ENCODE measurements at regions not wholly inside any gene's neighbourhood (a gene's known extent, or its start where the extent isn't known, plus 50 kb on each side); places are given as distances from the start of the nearest gene placed in this dataset.

- H3K27ac ChIP-seq, result no peak overlapping the region
- 81 to 94% (median 87%) methylated on average over 1 of the region's 1 CpG for WGBS, 5 donors
- no peak for TF ChIP-seq POLR2AphosphoS5 (IDR thresholded peaks at IDR 0.05)
- TF ChIP-seq EP300 (IDR thresholded peaks at IDR 0.05), result no peak
- no peak for TF ChIP-seq CTCF (IDR thresholded peaks at IDR 0.05)
- TF ChIP-seq POLR2A (IDR thresholded peaks at IDR 0.05), result no peak
- no peaks in the 10 kb centered on the region for H3K4me1 ChIP-seq
- no peak for DNase-seq
- intact Hi-C loops (cut with DNase I; ENCODE audit: low total_unique reads), result no loop called here
- no peak overlapping the region for H3K4me3 ChIP-seq
- no peaks in the 10 kb centered on the region for H3K36me3 ChIP-seq
- H3K9me3 ChIP-seq, result no peaks in the 10 kb centered on the region
- H3K27me3 ChIP-seq, result no peaks in the 10 kb centered on the region
Observed at GRCh38 chr3:76405196-76405595, 619.8 kb upstream of the ZNF717 start.

- WGBS, 5 donors, result 49 to 66% (median 60%) methylated on average over 3 of the region's 3 CpGs
- H3K4me1 ChIP-seq, result no peaks in the 10 kb centered on the region
- TF ChIP-seq EP300 (IDR thresholded peaks at IDR 0.05) (no peak), POLR2AphosphoS5 (IDR thresholded peaks at IDR 0.05) (no peak), POLR2A (IDR thresholded peaks at IDR 0.05) (no peak), CTCF (IDR thresholded peaks at IDR 0.05) (no peak)
Observed at GRCh38 chr3:76410762-76411281, 625.5 kb upstream of the ZNF717 start.

GRCh38 chr3:76415384-76415783, 624.5 kb upstream of the ROBO2 start:
- peaks cover 0 to 16% (median 6%) of the 10 kb centered on the region in 4 donors for H3K9me3 ChIP-seq
- DNase-seq, result no peak
- no peaks in the 10 kb centered on the region for H3K36me3 ChIP-seq
- no peak overlapping the region for H3K27ac ChIP-seq
- intact Hi-C loops (cut with DNase I; ENCODE audit: low total_unique reads), result no loop called here
- H3K4me1 ChIP-seq, result no peaks in the 10 kb centered on the region
- no peaks in the 10 kb centered on the region for H3K27me3 ChIP-seq
- no peak overlapping the region for H3K4me3 ChIP-seq
- TF ChIP-seq POLR2AphosphoS5 (IDR thresholded peaks at IDR 0.05) (no peak), EP300 (IDR thresholded peaks at IDR 0.05) (no peak), CTCF (IDR thresholded peaks at IDR 0.05) (no peak), POLR2A (IDR thresholded peaks at IDR 0.05) (no peak)
- 74 to 96% (median 93%) methylated on average over 2 of the region's 2 CpGs for WGBS, 5 donors

More at GRCh38 chr3:76410762-76411281, 625.5 kb upstream of the ZNF717 start:
- DNase-seq, result no peak
- no peaks in the 10 kb centered on the region for H3K27me3 ChIP-seq
- H3K4me3 ChIP-seq, result no peak overlapping the region
- no peaks in the 10 kb centered on the region for H3K36me3 ChIP-seq
- intact Hi-C loops (cut with DNase I; ENCODE audit: low total_unique reads), result no loop called here
- no peak overlapping the region for H3K27ac ChIP-seq
- peaks cover 0 to 16% (median 6%) of the 10 kb centered on the region in 4 donors for H3K9me3 ChIP-seq

- 28 to 60% (median 35%) methylated on average over 2 of the region's 2 CpGs for WGBS, 5 donors
- DNase-seq, result peak in 1 of 2 donors; percentile 8
Observed at GRCh38 chr3:76429581-76430177, 610.2 kb upstream of the ROBO2 start.

More at GRCh38 chr3:76429581-76430177, 610.2 kb upstream of the ROBO2 start:
- intact Hi-C loops (cut with DNase I; ENCODE audit: low total_unique reads), result no loop called here
- H3K4me3 ChIP-seq, result no peak overlapping the region
- TF ChIP-seq POLR2A (IDR thresholded peaks at IDR 0.05), result no peak
- TF ChIP-seq CTCF (IDR thresholded peaks at IDR 0.05), result no peak
- no peak for TF ChIP-seq POLR2AphosphoS5 (IDR thresholded peaks at IDR 0.05)
- TF ChIP-seq EP300 (IDR thresholded peaks at IDR 0.05), result no peak
- H3K36me3 ChIP-seq, result no peaks in the 10 kb centered on the region
- no peak overlapping the region for H3K27ac ChIP-seq
- no peaks in the 10 kb centered on the region for H3K9me3 ChIP-seq
- no peaks in the 10 kb centered on the region for H3K4me1 ChIP-seq
- H3K27me3 ChIP-seq, result no peaks in the 10 kb centered on the region

Measured in stomach (tissue), 8 donors.